ENCODE measurements at regions not wholly inside any gene's neighbourhood (a gene's known extent, or its start where the extent isn't known, plus 50 kb on each side); places are given as distances from the start of the nearest gene placed in this dataset.

DNA sequence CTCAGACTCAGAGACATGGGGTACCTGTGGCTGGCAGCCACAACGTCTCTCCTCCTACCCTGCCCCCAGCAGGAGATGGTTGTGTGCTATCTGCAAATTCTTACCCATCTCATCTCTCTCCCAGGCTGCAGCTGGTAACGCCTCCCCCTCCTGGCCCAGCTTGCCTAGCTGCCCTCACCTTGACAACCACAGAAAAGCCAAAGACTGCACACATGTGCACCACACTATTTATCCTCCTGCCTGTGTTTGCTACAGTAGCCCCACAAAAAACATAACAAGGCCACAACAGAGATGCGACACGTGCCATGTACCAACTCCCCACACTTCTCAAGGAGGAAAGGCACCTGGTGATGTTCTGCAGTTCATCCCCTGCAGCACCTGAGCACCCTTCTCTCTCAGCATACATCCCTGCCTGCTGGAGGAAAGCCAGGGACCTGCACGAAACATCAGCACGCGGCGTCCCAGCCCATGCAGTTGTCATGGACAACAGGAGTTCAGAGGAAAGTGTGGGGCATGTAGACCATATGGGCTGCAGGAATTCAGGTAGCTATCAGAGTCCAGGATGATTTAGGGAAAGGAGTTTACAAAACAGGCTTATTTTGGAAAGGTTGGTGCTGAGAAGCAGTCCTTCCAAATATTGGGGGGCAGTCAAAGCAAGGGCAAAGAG is 168.7 kb downstream of the C5orf15 start:
- no peak for TF ChIP-seq EZH2phosphoT487 (IDR thresholded peaks at IDR 0.05; ENCODE audit: borderline replicate concordance)
- TF ChIP-seq, protein P1, sequence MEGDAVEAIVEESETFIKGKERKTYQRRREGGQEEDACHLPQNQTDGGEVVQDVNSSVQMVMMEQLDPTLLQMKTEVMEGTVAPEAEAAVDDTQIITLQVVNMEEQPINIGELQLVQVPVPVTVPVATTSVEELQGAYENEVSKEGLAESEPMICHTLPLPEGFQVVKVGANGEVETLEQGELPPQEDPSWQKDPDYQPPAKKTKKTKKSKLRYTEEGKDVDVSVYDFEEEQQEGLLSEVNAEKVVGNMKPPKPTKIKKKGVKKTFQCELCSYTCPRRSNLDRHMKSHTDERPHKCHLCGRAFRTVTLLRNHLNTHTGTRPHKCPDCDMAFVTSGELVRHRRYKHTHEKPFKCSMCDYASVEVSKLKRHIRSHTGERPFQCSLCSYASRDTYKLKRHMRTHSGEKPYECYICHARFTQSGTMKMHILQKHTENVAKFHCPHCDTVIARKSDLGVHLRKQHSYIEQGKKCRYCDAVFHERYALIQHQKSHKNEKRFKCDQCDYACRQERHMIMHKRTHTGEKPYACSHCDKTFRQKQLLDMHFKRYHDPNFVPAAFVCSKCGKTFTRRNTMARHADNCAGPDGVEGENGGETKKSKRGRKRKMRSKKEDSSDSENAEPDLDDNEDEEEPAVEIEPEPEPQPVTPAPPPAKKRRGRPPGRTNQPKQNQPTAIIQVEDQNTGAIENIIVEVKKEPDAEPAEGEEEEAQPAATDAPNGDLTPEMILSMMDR (conservative IDR thresholded peaks at IDR 0.05; ENCODE audit: low read length), result no peak
- H3K4me2 ChIP-seq (ENCODE audit: low read depth, low read length, poor library complexity, severe bottlenecking), result no peak overlapping the region
- H4K20me1 ChIP-seq (ENCODE audit: insufficient read depth, low read length, poor library complexity, severe bottlenecking), result no peaks in the 10 kb centered on the region
- H3K4me1 ChIP-seq (ENCODE audit: insufficient read depth, low read length, poor library complexity, severe bottlenecking), result no peaks in the 10 kb centered on the region
- no peak overlapping the region for H3K4me3 ChIP-seq (ENCODE audit: low read length, poor library complexity, severe bottlenecking)
- no peaks in the 10 kb centered on the region for H3F3A ChIP-seq (ENCODE audit: low read depth)
- H3K9me3 ChIP-seq (ENCODE audit: insufficient read depth, low read depth, low read length), result no peaks in the 10 kb centered on the region
- H2AFZ ChIP-seq (ENCODE audit: low read length), result no peak overlapping the region
- H3K27me3 ChIP-seq (ENCODE audit: insufficient read depth, low read length, poor library complexity, severe bottlenecking), result no peaks in the 10 kb centered on the region
- H3K9me2 ChIP-seq (replicated peaks; ENCODE audit: low read depth, low read length), result no peaks in the 10 kb centered on the region
- no peak overlapping the region for H3K9ac ChIP-seq (ENCODE audit: low read depth, low read length, poor library complexity, severe bottlenecking)
- no peaks in the 10 kb centered on the region for H3K36me3 ChIP-seq (ENCODE audit: insufficient read depth, low read length)
- H3K79me2 ChIP-seq (ENCODE audit: insufficient read depth, low read length), result no peaks in the 10 kb centered on the region

DNA sequence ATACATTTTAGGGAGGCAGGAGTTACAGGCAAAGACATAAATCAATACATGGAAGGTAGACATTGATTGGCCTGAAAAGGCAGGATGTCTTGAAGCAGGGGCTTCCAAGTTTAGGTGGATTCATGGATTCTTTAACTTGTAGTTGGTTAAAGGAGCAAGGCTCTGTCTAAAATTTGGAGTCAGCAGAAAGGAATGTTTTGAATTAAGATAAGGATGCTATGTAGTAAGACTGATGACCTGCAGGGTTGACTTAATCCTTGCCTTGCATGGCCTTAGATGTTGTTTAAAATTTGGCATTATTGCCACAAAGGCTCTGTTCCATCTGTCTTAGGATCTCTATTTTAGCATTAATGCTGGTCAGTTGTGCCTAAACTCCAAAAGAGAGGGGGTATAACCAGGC is 171.3 kb downstream of the C5orf15 start:
- Histone ChIP-seq H3K27me3 (ENCODE audit: insufficient read depth, low read length, poor library complexity, severe bottlenecking) (no peaks in the 10 kb centered on the region), H3F3A (ENCODE audit: low read depth) (no peaks in the 10 kb centered on the region), H3K4me1 (ENCODE audit: insufficient read depth, low read length, poor library complexity, severe bottlenecking) (no peaks in the 10 kb centered on the region), H2AFZ (ENCODE audit: low read length) (no peak overlapping the region), H3K4me3 (ENCODE audit: low read length, poor library complexity, severe bottlenecking) (no peak overlapping the region), H4K20me1 (ENCODE audit: insufficient read depth, low read length, poor library complexity, severe bottlenecking) (no peaks in the 10 kb centered on the region), H3K9me2 (replicated peaks; ENCODE audit: low read depth, low read length) (no peaks in the 10 kb centered on the region), H3K79me2 (ENCODE audit: insufficient read depth, low read length) (no peaks in the 10 kb centered on the region), H3K9ac (ENCODE audit: low read depth, low read length, poor library complexity, severe bottlenecking) (no peak overlapping the region), H3K4me2 (ENCODE audit: low read depth, low read length, poor library complexity, severe bottlenecking) (no peak overlapping the region), H3K9me3 (ENCODE audit: insufficient read depth, low read depth, low read length) (no peaks in the 10 kb centered on the region), H3K36me3 (ENCODE audit: insufficient read depth, low read length) (no peaks in the 10 kb centered on the region)
- TF ChIP-seq EZH2phosphoT487 (IDR thresholded peaks at IDR 0.05; ENCODE audit: borderline replicate concordance), result no peak
- TF ChIP-seq, protein P1 (conservative IDR thresholded peaks at IDR 0.05; ENCODE audit: low read length), result no peak

DNA sequence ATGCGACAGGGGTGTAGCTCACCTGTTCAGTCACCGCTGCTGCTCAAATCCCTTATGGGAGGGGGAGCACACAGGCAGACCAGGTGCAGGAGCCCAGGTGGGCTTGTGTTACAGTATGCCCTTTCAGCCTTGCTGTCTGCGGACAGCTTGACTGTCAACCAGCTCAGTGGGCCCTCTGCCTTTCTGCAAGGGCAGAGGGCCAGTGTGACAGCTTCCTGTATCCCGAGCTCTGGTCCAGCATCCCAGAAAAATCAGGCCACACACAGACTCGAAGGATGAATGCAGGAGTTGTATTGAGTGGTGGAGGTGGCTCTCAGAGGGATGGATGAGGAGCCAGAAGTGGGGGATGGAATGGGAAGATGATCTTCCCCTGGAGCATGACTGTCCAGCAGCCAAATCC is 172.2 kb downstream of the C5orf15 start:
- Histone ChIP-seq H3F3A (ENCODE audit: low read depth) (no peaks in the 10 kb centered on the region), H3K36me3 (ENCODE audit: insufficient read depth, low read length) (no peaks in the 10 kb centered on the region), H3K79me2 (ENCODE audit: insufficient read depth, low read length) (no peaks in the 10 kb centered on the region), H3K4me3 (ENCODE audit: low read length, poor library complexity, severe bottlenecking) (no peak overlapping the region), H3K27me3 (ENCODE audit: insufficient read depth, low read length, poor library complexity, severe bottlenecking) (no peaks in the 10 kb centered on the region), H3K4me2 (ENCODE audit: low read depth, low read length, poor library complexity, severe bottlenecking) (no peak overlapping the region), H3K9me2 (replicated peaks; ENCODE audit: low read depth, low read length) (no peaks in the 10 kb centered on the region), H3K4me1 (ENCODE audit: insufficient read depth, low read length, poor library complexity, severe bottlenecking) (no peaks in the 10 kb centered on the region), H3K9ac (ENCODE audit: low read depth, low read length, poor library complexity, severe bottlenecking) (no peak overlapping the region), H4K20me1 (ENCODE audit: insufficient read depth, low read length, poor library complexity, severe bottlenecking) (no peaks in the 10 kb centered on the region), H2AFZ (ENCODE audit: low read length) (no peak overlapping the region), H3K9me3 (ENCODE audit: insufficient read depth, low read depth, low read length) (no peaks in the 10 kb centered on the region)
- TF ChIP-seq, protein P1 (conservative IDR thresholded peaks at IDR 0.05; ENCODE audit: low read length), result no peak
- no peak for TF ChIP-seq EZH2phosphoT487 (IDR thresholded peaks at IDR 0.05; ENCODE audit: borderline replicate concordance)
